H1 (cell line): ENCODE measurements at regions not wholly inside any gene's neighbourhood (a gene's known extent, or its start where the extent isn't known, plus 50 kb on each side); places are given as distances from the start of the nearest gene placed in this dataset.

Experiments used
- CTCF ChIA-PET: fragments of 300-600 bp; sonication (Branson Sonifier 250); formaldehyde crosslinking; loops from one replicate; lab custom pipeline; 2021; ENCODE audit not compliant: partially characterized antibody; lab: Charles Lee
- POLR2A ChIA-PET: fragments of 300-600 bp; sonication (Branson Sonifier 250); formaldehyde crosslinking; loops from one replicate; lab custom pipeline; 2021; ENCODE audit warnings: inconsistent platforms; ENCODE audit not compliant: partially characterized antibody; lab: Charles Lee
- DNase-seq, 2 experiments: peaks; one replicate each; pipeline versions ENCODE4 v3.0.0 to v3.0.0-alpha.2; 2010 to 2022; ENCODE audit warnings: low spot score in 2 of 2, low read depth in 1 of 2, mixed read lengths in 1 of 2
- FAIRE-seq: peaks from 2 replicates; lab custom pipeline; 2011; peaks lifted over from hg19 to GRCh38; lab: Jason Lieb, UNC
- H2AFZ ChIP-seq: 2 replicates; pipeline ENCODE4 v1.8.1; 2012; ENCODE audit warnings: low read length, inconsistent platforms
- H2AK5ac ChIP-seq: 2 replicates; pipeline ENCODE4 v1.6.1; 2013; ENCODE audit warnings: low read depth, low read length
- H2BK120ac ChIP-seq: replicated peaks from 2 replicates; pipeline ENCODE3; 2013; ENCODE audit warnings: low read depth, low read length, inconsistent platforms
- H2BK12ac ChIP-seq: 2 replicates; pipeline ENCODE4 v1.6.1; 2013; ENCODE audit warnings: low read depth, low read length
- H2BK15ac ChIP-seq: 2 replicates; pipeline ENCODE4 v1.6.1; 2013; ENCODE audit warnings: low read length
- H2BK20ac ChIP-seq: 2 replicates; pipeline ENCODE4 v1.6.1; 2013; ENCODE audit warnings: low read length
- H2BK5ac ChIP-seq: 2 replicates; pipeline ENCODE4 v1.6.1; 2013; ENCODE audit warnings: low read depth, low read length
- H3K14ac ChIP-seq: 2 replicates; pipeline ENCODE4 v1.6.1; 2013; ENCODE audit warnings: inconsistent platforms; ENCODE audit not compliant: insufficient read length
- H3K18ac ChIP-seq: 2 replicates; pipeline ENCODE4 v1.6.1; 2013; ENCODE audit warnings: low read length; ENCODE audit errors: extremely low read depth
- H3K23ac ChIP-seq: 2 replicates; pipeline ENCODE4 v1.6.1; 2013; ENCODE audit warnings: inconsistent platforms; ENCODE audit not compliant: insufficient read length
- H3K23me2 ChIP-seq: 2 replicates; pipeline ENCODE4 v1.6.1; 2013; ENCODE audit warnings: low read depth, low read length
- H3K27ac ChIP-seq: 2 replicates; pipeline ENCODE4 v1.6.1; 2011; ENCODE audit warnings: low read depth, low read length, inconsistent platforms
- H3K27me3 ChIP-seq, 4 experiments: replicated peaks in 1 of 4; 1 replicate in 1 of 4; 2 replicates in 3 of 4; pipeline versions ENCODE4 v1.6.1 to v1.8.1; 2011 to 2013; ENCODE audit warnings: low read length in 3 of 4, mild to moderate bottlenecking in 3 of 4, inconsistent platforms in 2 of 4, mixed read lengths in 2 of 4, moderate library complexity in 1 of 4; ENCODE audit not compliant: control insufficient read depth in 3 of 4, insufficient read depth in 3 of 4; ENCODE audit errors: extremely low read depth in 1 of 4
- H3K36me3 ChIP-seq, 4 experiments: 2 replicates each; pipeline versions ENCODE4 v1.6.1 to v1.8.1; 2011 to 2013; ENCODE audit warnings: mild to moderate bottlenecking in 4 of 4, low read length in 3 of 4, moderate library complexity in 2 of 4, control low read depth in 1 of 4, inconsistent platforms in 1 of 4; ENCODE audit not compliant: insufficient read depth in 4 of 4, control insufficient read depth in 2 of 4
- H3K4ac ChIP-seq: replicated peaks from 2 replicates; pipeline ENCODE3; 2013; ENCODE audit warnings: low read length, low read depth, mixed read lengths, inconsistent platforms; ENCODE audit not compliant: insufficient read length
- H3K4me1 ChIP-seq, 4 experiments: replicated peaks in 1 of 4; 1 replicate in 1 of 4; 2 replicates in 3 of 4; pipeline versions ENCODE4 v1.6.1 to v1.8.1; 2011 to 2013; ENCODE audit warnings: low read length in 3 of 4, inconsistent platforms in 2 of 4, mixed read lengths in 1 of 4; ENCODE audit not compliant: insufficient read depth in 4 of 4, control insufficient read depth in 3 of 4
- H3K4me2 ChIP-seq, 2 experiments: 2 replicates each; pipeline versions ENCODE4 v1.6.1 to v1.8.1; 2011 to 2013; ENCODE audit warnings: low read depth in 2 of 2, low read length in 2 of 2, control low read depth in 1 of 2, inconsistent platforms in 1 of 2, mild to moderate bottlenecking in 1 of 2; ENCODE audit not compliant: insufficient read depth in 1 of 2
- H3K4me3 ChIP-seq, 4 experiments: fragments of 200-600, 300-600 bp in 1 of 4; sonication (generic), shearing (Covaris generic), sonication (Bioruptor Twin) in 1 of 4; 2 replicates each; pipeline versions ENCODE4 v1.5.1 to v1.8.1; 2011 to 2016; ENCODE audit warnings: low read length in 4 of 4, low read depth in 3 of 4, control low read depth in 2 of 4, inconsistent platforms in 2 of 4, mild to moderate bottlenecking in 2 of 4, mixed read lengths in 1 of 4, moderate library complexity in 1 of 4; ENCODE audit not compliant: insufficient read depth in 2 of 4; ENCODE audit errors: extremely low read depth in 1 of 4
- H3K56ac ChIP-seq: replicated peaks from 2 replicates; pipeline ENCODE3; 2013; ENCODE audit warnings: low read depth, mild to moderate bottlenecking, mixed read lengths, low read length, inconsistent platforms; ENCODE audit not compliant: insufficient read length
- H3K79me1 ChIP-seq: 2 replicates; pipeline ENCODE4 v1.6.1; 2013; ENCODE audit warnings: low read depth, low read length, control low read depth
- H3K79me2 ChIP-seq, 2 experiments: 2 replicates each; pipeline versions ENCODE4 v1.6.1 to v1.8.1; 2012 to 2013; ENCODE audit warnings: low read length in 2 of 2, mild to moderate bottlenecking in 2 of 2, inconsistent platforms in 1 of 2; ENCODE audit not compliant: insufficient read depth in 2 of 2, control insufficient read depth in 1 of 2
- H3K9ac ChIP-seq, 4 experiments: replicated peaks in 1 of 4; 1 replicate in 1 of 4; 2 replicates in 3 of 4; pipeline versions ENCODE4 v1.6.1 to v1.8.1; 2011 to 2013; ENCODE audit warnings: low read depth in 3 of 4, low read length in 3 of 4, control low read depth in 2 of 4, mild to moderate bottlenecking in 2 of 4, moderate library complexity in 2 of 4, inconsistent platforms in 1 of 4; ENCODE audit errors: extremely low read depth in 1 of 4
- H3K9me3 ChIP-seq, 2 experiments: 2 replicates each; pipeline versions ENCODE4 v1.6.1 to v1.8.1; 2012 to 2013; ENCODE audit warnings: mild to moderate bottlenecking in 2 of 2, moderate library complexity in 2 of 2, control low read depth in 1 of 2, inconsistent platforms in 1 of 2, low read depth in 1 of 2, low read length in 1 of 2, mixed read lengths in 1 of 2; ENCODE audit not compliant: insufficient read depth in 2 of 2
- H4K20me1 ChIP-seq, 2 experiments: replicated peaks in 1 of 2; 2 replicates each; pipeline versions ENCODE3 to v1.8.1; 2011 to 2013; ENCODE audit warnings: inconsistent platforms in 2 of 2, low read length in 2 of 2, mild to moderate bottlenecking in 1 of 2; ENCODE audit not compliant: insufficient read depth in 2 of 2, control insufficient read depth in 1 of 2
- H4K5ac ChIP-seq: 2 replicates; pipeline ENCODE4 v1.6.1; 2013; ENCODE audit warnings: low read length, low read depth, mixed read lengths, inconsistent platforms; ENCODE audit not compliant: insufficient read length
- H4K8ac ChIP-seq: 2 replicates; pipeline ENCODE4 v1.8.0; 2013; ENCODE audit warnings: mild to moderate bottlenecking, moderate library complexity, low read length, inconsistent platforms; ENCODE audit not compliant: insufficient read depth; ENCODE audit errors: extremely low read depth
- H4K91ac ChIP-seq: replicated peaks from 2 replicates; pipeline ENCODE3; 2013; ENCODE audit warnings: low read length, mixed read lengths, inconsistent platforms; ENCODE audit not compliant: insufficient read length
- SUZ12 ChIP-seq: fragments of 200-600 bp; sonication (generic); IDR thresholded peaks from 2 replicates; pipeline ENCODE4 v1.6.1; 2012; ENCODE audit warnings: mild to moderate bottlenecking, inconsistent platforms, low read length, moderate library complexity, mixed read lengths
- TAF7 ChIP-seq: optimal IDR thresholded peaks from 2 replicates; pipeline ENCODE3; 2011; ENCODE audit warnings: low read depth, mild to moderate bottlenecking, inconsistent platforms, low read length, moderate library complexity, borderline replicate concordance
- WGBS, 2 experiments: shearing (Covaris generic) in 1 of 2; methylation state at CpG; one replicate each; pipeline versions ENCODE4 v1.1.6 to v1.1.7; 2013 to 2015; ENCODE audit warnings: low lambda C conversion rate in 2 of 2, mixed read lengths in 2 of 2, inconsistent platforms in 1 of 2, low coverage in 1 of 2, missing lambda C conversion rate in 1 of 2; ENCODE audit not compliant: insufficient replicate concordance in 2 of 2, insufficient coverage in 1 of 2, insufficient read length in 1 of 2; ENCODE audit errors: extremely low coverage in 1 of 2, missing lambda C conversion rate in 1 of 2; 5-methylcytosine and 5-hydroxymethylcytosine counted together

- 87% methylated on average over 6 of the region's 6 CpGs; no CpG with 5 or more reads in 1 of the 2 experiments for WGBS, 2 experiments
- no peak overlapping the region for H2BK120ac ChIP-seq
- H2BK20ac ChIP-seq = no peak overlapping the region
- TF ChIP-seq TAF7 = no peak
- 0 out of 2 replicates have a peak, but pooled peaks have one; percentile 20 for TF ChIP-seq SUZ12
- POLR2A ChIA-PET = no interaction called here
- H3K4ac ChIP-seq = no peak overlapping the region
- no peak overlapping the region for H2BK15ac ChIP-seq
- H3K14ac ChIP-seq = no peak overlapping the region
- no peaks in the 10 kb centered on the region for H3K79me2 ChIP-seq
- H3K18ac ChIP-seq = no peak overlapping the region
- no peak overlapping the region for H4K8ac ChIP-seq
- DNase-seq (no peak), FAIRE-seq (no peak)
- no peak overlapping the region for H3K4me2 ChIP-seq
- peaks cover 0 to 7% of the 10 kb centered on the region in 2 experiments for H4K20me1 ChIP-seq
- no peak overlapping the region for H4K91ac ChIP-seq
- H3K56ac ChIP-seq = no peak overlapping the region
- CTCF ChIA-PET = interaction anchor here (1.1 kb wide), 2 partner anchors 171 to 466 kb away, joined by 3 to 4 read pairs; no protein-coding TSS in a partner anchor
- H3K27me3 ChIP-seq = peaks cover 20 to 42% (median 25%) of the 10 kb centered on the region in 4 experiments
- no peaks in the 10 kb centered on the region for H3K36me3 ChIP-seq
- no peak overlapping the region for H3K23ac ChIP-seq
- H2BK12ac ChIP-seq = no peak overlapping the region
- no peaks in the 10 kb centered on the region for H3K79me1 ChIP-seq
- 0 out of 2 replicates have a peak, but pooled peaks cover 1% of the 10 kb centered on the region for H3K23me2 ChIP-seq
- no peak overlapping the region for H2AK5ac ChIP-seq
- H3K9ac ChIP-seq = no peak overlapping the region
- no peak overlapping the region for H3K27ac ChIP-seq
- no peaks in the 10 kb centered on the region for H3K9me3 ChIP-seq
- H3K4me3 ChIP-seq = no peak overlapping the region
- H2BK5ac ChIP-seq = no peak overlapping the region
- no peak overlapping the region for H4K5ac ChIP-seq
- no peaks in the 10 kb centered on the region; a peak in 1 of 7 replicates for H3K4me1 ChIP-seq
- no peak overlapping the region for H2AFZ ChIP-seq
Observed at GRCh38 chr16:6853565-6853964, 479.1 kb upstream of the RBFOX1 start.
